ENCODE measurements at regions not wholly inside any gene's neighbourhood (a gene's known extent, or its start where the extent isn't known, plus 50 kb on each side); places are given as distances from the start of the nearest gene placed in this dataset.

- TF ChIP-seq FOXM1 (IDR thresholded peaks at IDR 0.05; ENCODE audit: borderline replicate concordance) (no peak), NFRKB (IDR thresholded peaks at IDR 0.05) (no peak), FOXK2 (IDR thresholded peaks at IDR 0.05) (no peak), SUZ12 (IDR thresholded peaks at IDR 0.05) (no peak), ARNT (IDR thresholded peaks at IDR 0.05) (no peak), L3MBTL2 (conservative IDR thresholded peaks at IDR 0.05) (no peak), ZNF384 (IDR thresholded peaks at IDR 0.05) (no peak), CTBP1 (IDR thresholded peaks at IDR 0.05; ENCODE audit: borderline replicate concordance) (no peak), HDGF (IDR thresholded peaks at IDR 0.05; ENCODE audit: borderline replicate concordance) (no peak), FOXA1 (IDR thresholded peaks at IDR 0.05) (no peak), LEF1 (IDR thresholded peaks at IDR 0.05; ENCODE audit: borderline replicate concordance) (no peak), SP1 (IDR thresholded peaks at IDR 0.05) (no peak), TARDBP (IDR thresholded peaks at IDR 0.05) (no peak)
- TF ChIP-seq, protein P1, sequence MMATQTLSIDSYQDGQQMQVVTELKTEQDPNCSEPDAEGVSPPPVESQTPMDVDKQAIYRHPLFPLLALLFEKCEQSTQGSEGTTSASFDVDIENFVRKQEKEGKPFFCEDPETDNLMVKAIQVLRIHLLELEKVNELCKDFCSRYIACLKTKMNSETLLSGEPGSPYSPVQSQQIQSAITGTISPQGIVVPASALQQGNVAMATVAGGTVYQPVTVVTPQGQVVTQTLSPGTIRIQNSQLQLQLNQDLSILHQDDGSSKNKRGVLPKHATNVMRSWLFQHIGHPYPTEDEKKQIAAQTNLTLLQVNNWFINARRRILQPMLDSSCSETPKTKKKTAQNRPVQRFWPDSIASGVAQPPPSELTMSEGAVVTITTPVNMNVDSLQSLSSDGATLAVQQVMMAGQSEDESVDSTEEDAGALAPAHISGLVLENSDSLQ (IDR thresholded peaks at IDR 0.05), result no peak
- DNase-seq (ENCODE audit: extremely low spot score), result no peak
- ChIA-PET POLR2A (no interaction called here), CTCF (no interaction called here)
Observed at GRCh38 chr5:118614731-118615456, 373.5 kb downstream of the DTWD2 start.

GRCh38 chr5:118611332-118611945 lies 376.9 kb downstream of the DTWD2 start:
- DNase-seq (ENCODE audit: extremely low spot score), result peak; percentile 36
- CTCF ChIA-PET, result no interaction called here
- POLR2A ChIA-PET, result no interaction called here
- TF ChIP-seq CTBP1 (IDR thresholded peaks at IDR 0.05; ENCODE audit: borderline replicate concordance) (no peak), ZNF384 (IDR thresholded peaks at IDR 0.05) (no peak), ELF4 (IDR thresholded peaks at IDR 0.05) (no peak), TARDBP (IDR thresholded peaks at IDR 0.05) (no peak), SUZ12 (IDR thresholded peaks at IDR 0.05) (no peak), HDGF (IDR thresholded peaks at IDR 0.05; ENCODE audit: borderline replicate concordance) (no peak), SP1 (IDR thresholded peaks at IDR 0.05) (no peak), L3MBTL2 (conservative IDR thresholded peaks at IDR 0.05) (no peak), NFRKB (IDR thresholded peaks at IDR 0.05) (no peak), FOXK2 (IDR thresholded peaks at IDR 0.05) (no peak), LEF1 (IDR thresholded peaks at IDR 0.05; ENCODE audit: borderline replicate concordance) (no peak), ARNT (IDR thresholded peaks at IDR 0.05) (no peak), BHLHE40 (IDR thresholded peaks at IDR 0.05; ENCODE audit: borderline replicate concordance) (no peak)

GRCh38 chr5:118606940-118607339 lies 381.4 kb downstream of the DTWD2 start:
- ChIA-PET CTCF (no interaction called here), POLR2A (no interaction called here)
- no peak for DNase-seq (ENCODE audit: extremely low spot score)
- TF ChIP-seq FOXK2 (IDR thresholded peaks at IDR 0.05) (no peak), HDGF (IDR thresholded peaks at IDR 0.05; ENCODE audit: borderline replicate concordance) (no peak), FOXM1 (IDR thresholded peaks at IDR 0.05; ENCODE audit: borderline replicate concordance) (no peak), FOXA1 (IDR thresholded peaks at IDR 0.05) (no peak)

GRCh38 chr5:118605761-118606160 lies 382.6 kb downstream of the DTWD2 start:
- no peak for DNase-seq (ENCODE audit: extremely low spot score)
- TF ChIP-seq, protein P1 (IDR thresholded peaks at IDR 0.05), result no peak
- no peak for TF ChIP-seq ARNT (IDR thresholded peaks at IDR 0.05)
- TF ChIP-seq FOXA1 (IDR thresholded peaks at IDR 0.05), result no peak
- TF ChIP-seq ELF4 (IDR thresholded peaks at IDR 0.05), result no peak
- TF ChIP-seq NFRKB (IDR thresholded peaks at IDR 0.05), result no peak
- no peak for TF ChIP-seq TARDBP (IDR thresholded peaks at IDR 0.05)
- no peak for TF ChIP-seq LEF1 (IDR thresholded peaks at IDR 0.05; ENCODE audit: borderline replicate concordance)
- no peak for TF ChIP-seq FOXM1 (IDR thresholded peaks at IDR 0.05; ENCODE audit: borderline replicate concordance)
- TF ChIP-seq SUZ12 (IDR thresholded peaks at IDR 0.05), result no peak

DNA sequence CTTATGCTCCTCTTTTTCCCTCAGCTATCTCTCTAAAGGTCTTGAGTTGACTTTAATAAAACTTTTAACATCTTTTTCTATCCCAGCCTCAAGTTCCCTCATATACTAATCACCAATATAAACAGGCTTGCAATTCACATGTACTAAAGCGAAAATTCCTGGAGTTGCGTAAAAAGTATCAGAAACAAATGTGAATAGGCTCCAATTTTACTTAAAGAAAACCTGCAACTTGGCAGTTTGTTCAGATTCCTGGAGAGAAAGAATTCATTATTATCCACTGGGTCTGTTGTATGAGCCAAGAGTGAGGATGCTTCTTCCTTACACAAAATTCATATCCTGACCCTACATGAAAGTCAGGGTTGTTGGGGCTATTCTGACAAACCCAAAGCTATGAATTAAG lies 384.2 kb downstream of the DTWD2 start:
- CTCF ChIA-PET, result no interaction called here
- TF ChIP-seq ZNF384 (IDR thresholded peaks at IDR 0.05) (no peak), TARDBP (IDR thresholded peaks at IDR 0.05) (no peak), SUZ12 (IDR thresholded peaks at IDR 0.05) (no peak), SP1 (IDR thresholded peaks at IDR 0.05) (no peak), BHLHE40 (IDR thresholded peaks at IDR 0.05; ENCODE audit: borderline replicate concordance) (no peak), LEF1 (IDR thresholded peaks at IDR 0.05; ENCODE audit: borderline replicate concordance) (no peak)
- TF ChIP-seq, protein P1 (IDR thresholded peaks at IDR 0.05), result no peak
- POLR2A ChIA-PET, result no interaction called here
- no peak for DNase-seq (ENCODE audit: extremely low spot score)

More at GRCh38 chr5:118605761-118606160, 382.6 kb downstream of the DTWD2 start:
- POLR2A ChIA-PET, result no interaction called here
- CTCF ChIA-PET, result interaction anchor here (0.6 kb wide), 1 partner anchor 8 kb away, joined by 3 read pairs; no protein-coding TSS in a partner anchor

- TF ChIP-seq, protein P1 (IDR thresholded peaks at IDR 0.05), result no peak
- no peak for DNase-seq (ENCODE audit: extremely low spot score)
- POLR2A ChIA-PET, result no interaction called here
- CTCF ChIA-PET, result no interaction called here
Observed at GRCh38 chr5:118603278-118603677, 385.1 kb downstream of the DTWD2 start.

Measured in HEK293T (cell line).